ENCODE measurements at regions not wholly inside any gene's neighbourhood (a gene's known extent, or its start where the extent isn't known, plus 50 kb on each side); places are given as distances from the start of the nearest gene placed in this dataset.
A peak's percentile ranks its signal among the peaks of the same experiment; 100 is the strongest.

GRCh38 chr14:51386411-51386810 lies 146.4 kb downstream of the TMX1 start:
- H3K9ac ChIP-seq (ENCODE audit: low read length), result no peak overlapping the region

GRCh38 chr14:51386983-51387735 lies 147.1 kb downstream of the TMX1 start:
- Histone ChIP-seq H3K27me3 (ENCODE audit: insufficient read depth, low read length) (no peaks in the 10 kb centered on the region), H4K12ac (ENCODE audit: low read depth, low read length) (no peak overlapping the region), H3K4me1 (ENCODE audit: control insufficient read depth in 1 of 2, insufficient read depth in 2 of 2, low read length in 2 of 2) (peaks cover 0 to 2% of the 10 kb centered on the region in 2 experiments), H3K18ac (ENCODE audit: low read length) (no peak overlapping the region), H3K14ac (ENCODE audit: low read length) (no peak overlapping the region), H2AK5ac (ENCODE audit: low read length) (no peak overlapping the region), H2BK12ac (ENCODE audit: low read length) (no peak overlapping the region), H3K23ac (ENCODE audit: low read length) (no peak overlapping the region), H2BK5ac (ENCODE audit: low read depth, low read length, poor library complexity) (no peak overlapping the region), H3K27ac (ENCODE audit: low read depth, low read length) (no peak overlapping the region), H3K79me1 (ENCODE audit: low read length) (peaks cover 1% of the 10 kb centered on the region), H3K4me3 (ENCODE audit: low read depth, low read length) (no peak overlapping the region), H3K36me3 (ENCODE audit: control insufficient read depth in 1 of 2, insufficient read depth in 2 of 2, low read length in 2 of 2) (no peaks in the 10 kb centered on the region), H3K9me3 (ENCODE audit: insufficient read depth, low read depth, low read length) (no peaks in the 10 kb centered on the region), H3K4ac (ENCODE audit: low read depth, low read length) (no peak overlapping the region), H3K79me2 (ENCODE audit: control insufficient read depth, insufficient read depth, low read length, poor library complexity) (no peaks in the 10 kb centered on the region), H2AFZ (ENCODE audit: insufficient read depth, low read length, poor library complexity) (no peak overlapping the region), H2BK120ac (ENCODE audit: insufficient read depth, low read length, poor library complexity) (no peak overlapping the region), H4K91ac (ENCODE audit: low read depth, low read length) (no peak overlapping the region), H3K4me2 (ENCODE audit: low read length) (no peak overlapping the region), H4K8ac (ENCODE audit: low read depth, low read length) (no peak overlapping the region), H3K9ac (ENCODE audit: low read length) (no peak overlapping the region)
- DNase-seq, result peak in 1 of 2 donors; percentile 78
- no CpG with 5 or more reads among the region's 3 CpGs for WGBS (ENCODE audit: extremely low coverage, insufficient coverage, insufficient read length)

More at GRCh38 chr14:51386411-51386810, 146.4 kb downstream of the TMX1 start:
- H2AFZ ChIP-seq (ENCODE audit: insufficient read depth, low read length, poor library complexity), result no peak overlapping the region
- no peak for DNase-seq
- no peak overlapping the region for H4K12ac ChIP-seq (ENCODE audit: low read depth, low read length)
- H2BK120ac ChIP-seq (ENCODE audit: insufficient read depth, low read length, poor library complexity), result no peak overlapping the region
- no peak overlapping the region for H3K27ac ChIP-seq (ENCODE audit: low read depth, low read length)
- H3K4me1 ChIP-seq (ENCODE audit: control insufficient read depth in 1 of 2, insufficient read depth in 2 of 2, low read length in 2 of 2), result peaks cover 0 to 4% of the 10 kb centered on the region in 2 experiments
- H3K79me2 ChIP-seq (ENCODE audit: control insufficient read depth, insufficient read depth, low read length, poor library complexity), result no peaks in the 10 kb centered on the region
- H4K8ac ChIP-seq (ENCODE audit: low read depth, low read length), result no peak overlapping the region
- H3K14ac ChIP-seq (ENCODE audit: low read length), result no peak overlapping the region
- H3K79me1 ChIP-seq (ENCODE audit: low read length), result peaks cover 3% of the 10 kb centered on the region
- H2BK12ac ChIP-seq (ENCODE audit: low read length), result peak overlapping the region; percentile 17
- H3K27me3 ChIP-seq (ENCODE audit: insufficient read depth, low read length), result no peaks in the 10 kb centered on the region
- no peaks in the 10 kb centered on the region for H3K9me3 ChIP-seq (ENCODE audit: insufficient read depth, low read depth, low read length)
- H3K4me3 ChIP-seq (ENCODE audit: low read depth, low read length), result no peak overlapping the region
- H3K4ac ChIP-seq (ENCODE audit: low read depth, low read length), result no peak overlapping the region
- H2AK5ac ChIP-seq (ENCODE audit: low read length), result no peak overlapping the region
- H3K4me2 ChIP-seq (ENCODE audit: low read length), result peak overlapping the region; percentile 3
- no peak overlapping the region for H2BK5ac ChIP-seq (ENCODE audit: low read depth, low read length, poor library complexity)
- H3K36me3 ChIP-seq (ENCODE audit: control insufficient read depth in 1 of 2, insufficient read depth in 2 of 2, low read length in 2 of 2), result no peaks in the 10 kb centered on the region
- H4K91ac ChIP-seq (ENCODE audit: low read depth, low read length), result no peak overlapping the region
- H3K18ac ChIP-seq (ENCODE audit: low read length), result no peak overlapping the region
- H3K23ac ChIP-seq (ENCODE audit: low read length), result no peak overlapping the region

DNA sequence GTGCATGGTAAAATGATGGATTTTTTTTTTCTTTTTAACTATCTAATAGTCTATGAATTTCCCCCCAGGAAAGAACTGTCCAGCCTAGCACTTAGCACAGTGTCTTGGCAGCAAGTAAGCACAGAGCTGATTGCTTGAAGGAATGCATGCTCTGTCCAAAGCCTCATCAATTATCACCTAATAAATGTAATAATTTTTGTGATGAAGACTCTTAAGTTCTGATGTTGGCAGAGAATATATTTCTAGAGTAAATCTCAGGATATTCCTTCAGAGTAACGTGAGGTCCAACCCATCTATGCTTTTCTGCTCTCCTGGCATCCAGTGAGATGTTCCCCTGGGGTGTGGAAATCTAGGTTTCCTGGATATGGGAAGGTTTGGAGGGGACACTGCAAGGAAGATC lies 152.4 kb downstream of the TMX1 start:
- peaks cover 2% of the 10 kb centered on the region for H3K79me2 ChIP-seq (ENCODE audit: control insufficient read depth, insufficient read depth, low read length, poor library complexity)
- peak overlapping the region; percentile 75 for H2BK5ac ChIP-seq (ENCODE audit: low read depth, low read length, poor library complexity)
- H2BK120ac ChIP-seq (ENCODE audit: insufficient read depth, low read length, poor library complexity), result no peak overlapping the region
- no peak overlapping the region for H4K8ac ChIP-seq (ENCODE audit: low read depth, low read length)
- no peak overlapping the region for H3K14ac ChIP-seq (ENCODE audit: low read length)
- no peaks in the 10 kb centered on the region for H3K27me3 ChIP-seq (ENCODE audit: insufficient read depth, low read length)
- no peak overlapping the region for H3K27ac ChIP-seq (ENCODE audit: low read depth, low read length)
- H3K79me1 ChIP-seq (ENCODE audit: low read length), result peaks cover 28% of the 10 kb centered on the region
- H3K4me1 ChIP-seq (ENCODE audit: control insufficient read depth in 1 of 2, insufficient read depth in 2 of 2, low read length in 2 of 2), result peaks cover 15 to 21% of the 10 kb centered on the region in 2 experiments
- peak overlapping the region; percentile 39 for H4K91ac ChIP-seq (ENCODE audit: low read depth, low read length)
- no peaks in the 10 kb centered on the region for H3K36me3 ChIP-seq (ENCODE audit: control insufficient read depth in 1 of 2, insufficient read depth in 2 of 2, low read length in 2 of 2)
- H2AK5ac ChIP-seq (ENCODE audit: low read length), result peak overlapping the region; percentile 39
- no peak overlapping the region for H3K4me2 ChIP-seq (ENCODE audit: low read length)
- no peak overlapping the region for H3K23ac ChIP-seq (ENCODE audit: low read length)
- H3K18ac ChIP-seq (ENCODE audit: low read length), result no peak overlapping the region
- no peaks in the 10 kb centered on the region for H3K9me3 ChIP-seq (ENCODE audit: insufficient read depth, low read depth, low read length)
- no peak overlapping the region for H2AFZ ChIP-seq (ENCODE audit: insufficient read depth, low read length, poor library complexity)
- H4K12ac ChIP-seq (ENCODE audit: low read depth, low read length), result no peak overlapping the region
- H3K9ac ChIP-seq (ENCODE audit: low read length), result no peak overlapping the region
- no CpG with 5 or more reads among the region's 1 CpG for WGBS (ENCODE audit: extremely low coverage, insufficient coverage, insufficient read length)
- DNase-seq, result no peak
- no peak overlapping the region for H3K4me3 ChIP-seq (ENCODE audit: low read depth, low read length)
- H3K4ac ChIP-seq (ENCODE audit: low read depth, low read length), result peak overlapping the region; percentile 52
- H2BK12ac ChIP-seq (ENCODE audit: low read length), result peak overlapping the region; percentile 86

DNA sequence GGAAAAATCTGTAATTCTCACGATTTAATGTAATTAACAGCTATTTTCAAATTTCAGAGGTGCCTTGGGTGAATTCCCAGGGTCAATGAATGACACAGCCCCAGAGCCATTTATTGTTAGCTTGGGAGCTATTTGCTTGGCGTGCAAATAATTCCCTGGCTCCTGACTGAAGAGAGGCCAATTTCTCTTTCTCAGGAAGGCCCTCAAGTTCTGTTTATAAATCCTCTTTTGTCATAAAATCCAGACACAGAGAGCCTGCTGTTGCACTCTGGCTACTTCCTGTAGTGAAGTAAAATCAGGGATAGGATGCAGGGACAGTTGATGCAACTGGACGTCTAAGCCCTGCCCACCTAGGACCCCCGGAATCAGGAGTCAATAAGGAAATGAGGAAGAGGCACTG lies 154.3 kb downstream of the TMX1 start:
- Histone ChIP-seq H4K12ac (ENCODE audit: low read depth, low read length) (no peak overlapping the region), H3K4me2 (ENCODE audit: low read length) (no peak overlapping the region), H2AFZ (ENCODE audit: insufficient read depth, low read length, poor library complexity) (no peak overlapping the region), H4K91ac (ENCODE audit: low read depth, low read length) (peak overlapping the region; percentile 65), H3K9me3 (ENCODE audit: insufficient read depth, low read depth, low read length) (no peaks in the 10 kb centered on the region), H3K27me3 (ENCODE audit: insufficient read depth, low read length) (no peaks in the 10 kb centered on the region), H2AK5ac (ENCODE audit: low read length) (no peak overlapping the region), H3K79me2 (ENCODE audit: control insufficient read depth, insufficient read depth, low read length, poor library complexity) (peaks cover 2% of the 10 kb centered on the region), H3K4me3 (ENCODE audit: low read depth, low read length) (no peak overlapping the region), H3K36me3 (ENCODE audit: control insufficient read depth in 1 of 2, insufficient read depth in 2 of 2, low read length in 2 of 2) (no peaks in the 10 kb centered on the region), H3K14ac (ENCODE audit: low read length) (peak overlapping the region; percentile 54), H3K27ac (ENCODE audit: low read depth, low read length) (peak overlapping the region; percentile 78), H3K9ac (ENCODE audit: low read length) (no peak overlapping the region), H3K23ac (ENCODE audit: low read length) (no peak overlapping the region), H3K4me1 (ENCODE audit: control insufficient read depth in 1 of 2, insufficient read depth in 2 of 2, low read length in 2 of 2) (peaks cover 18 to 24% of the 10 kb centered on the region in 2 experiments), H3K18ac (ENCODE audit: low read length) (no peak overlapping the region), H4K8ac (ENCODE audit: low read depth, low read length) (peak overlapping the region; percentile 49), H2BK5ac (ENCODE audit: low read depth, low read length, poor library complexity) (peak overlapping the region; percentile 57), H2BK12ac (ENCODE audit: low read length) (peak overlapping the region; percentile 82), H2BK120ac (ENCODE audit: insufficient read depth, low read length, poor library complexity) (peak overlapping the region; percentile 9), H3K4ac (ENCODE audit: low read depth, low read length) (no peak overlapping the region), H3K79me1 (ENCODE audit: low read length) (peaks cover 28% of the 10 kb centered on the region)
- no peak for DNase-seq
- WGBS (ENCODE audit: extremely low coverage, insufficient coverage, insufficient read length), result no CpG with 5 or more reads among the region's 4 CpGs

Data from trophoblast cell (in vitro differentiated cells and primary cell).